ENCODE measurements at regions not wholly inside any gene's neighbourhood (a gene's known extent, or its start where the extent isn't known, plus 50 kb on each side); places are given as distances from the start of the nearest gene placed in this dataset.
"Not testable (repeated sequence)": the region's sequence is repeated elsewhere in the genome, so short reads cannot be mapped to it uniquely, and the experiment has no call there.

GRCh38 chrX:101823236-101823635 lies 108.6 kb downstream of the ZMAT1 start:
- DNase-seq, result no peak

- not testable (repeated sequence) for DNase-seq
Measured at GRCh38 chrX:101817739-101818138, 114.1 kb downstream of the ZMAT1 start.

- DNase-seq, result no peak
Measured at GRCh38 chrX:101813200-101813599, 118.6 kb downstream of the ZMAT1 start.

- DNase-seq, result no peak
Measured at GRCh38 chrX:101803451-101803850, 128.4 kb downstream of the ZMAT1 start.

GRCh38 chrX:101799387-101799786 lies 132.4 kb downstream of the ZMAT1 start:
- peak; percentile 95 for DNase-seq

GRCh38 chrX:101787934-101788333 lies 128.3 kb upstream of the ARMCX2 start:
- DNase-seq, result no peak

- DNase-seq, result no peak
Measured at GRCh38 chrX:101785142-101785541, 125.5 kb upstream of the ARMCX2 start.

GRCh38 chrX:101780421-101780820 lies 120.8 kb upstream of the ARMCX2 start:
- not testable (repeated sequence) for DNase-seq

GRCh38 chrX:101774340-101774739 lies 114.7 kb upstream of the ARMCX2 start:
- DNase-seq, result no peak

GRCh38 chrX:101764538-101764937 lies 104.9 kb upstream of the ARMCX2 start:
- DNase-seq, result no peak

- DNase-seq, result no peak
Measured at GRCh38 chrX:101759000-101759399, 99.3 kb upstream of the ARMCX2 start.

- no peak for DNase-seq
Measured at GRCh38 chrX:101750744-101751143, 91.1 kb upstream of the ARMCX2 start.

- no peak for DNase-seq
Measured at GRCh38 chrX:101749436-101749835, 89.8 kb upstream of the ARMCX2 start.

- no peak for DNase-seq
Measured at GRCh38 chrX:101745046-101745445, 85.4 kb upstream of the ARMCX2 start.

- no peak for DNase-seq
Measured at GRCh38 chrX:101744085-101744484, 84.4 kb upstream of the ARMCX2 start.

GRCh38 chrX:101740642-101741041 lies 81.0 kb upstream of the ARMCX2 start:
- DNase-seq, result no peak

- DNase-seq, result not testable (repeated sequence)
Measured at GRCh38 chrX:101738867-101739266, 79.2 kb upstream of the ARMCX2 start.

GRCh38 chrX:101738411-101738810 lies 78.8 kb upstream of the ARMCX2 start:
- not testable (repeated sequence) for DNase-seq

- no peak for DNase-seq
Measured at GRCh38 chrX:101736651-101737050, 77.0 kb upstream of the ARMCX2 start.

- no peak for DNase-seq
Measured at GRCh38 chrX:101732870-101733269, 73.2 kb upstream of the ARMCX2 start.

GRCh38 chrX:101729986-101730385 lies 70.3 kb upstream of the ARMCX2 start:
- DNase-seq, result no peak

All from NCI-H1694 (cell line).